GM12878 (cell line): ENCODE measurements at regions not wholly inside any gene's neighbourhood (a gene's known extent, or its start where the extent isn't known, plus 50 kb on each side); places are given as distances from the start of the nearest gene placed in this dataset.

ENCODE experiments used
- CTCF ChIP-seq, 3 experiments: IDR thresholded peaks in 2 of 3; conservative IDR thresholded peaks in 1 of 3; 2 replicates each; pipeline ENCODE4 v1.5.1; 2011; ENCODE audit warnings: low read depth in 3 of 3, low read length in 3 of 3, mild to moderate bottlenecking in 3 of 3, control low read depth in 2 of 3, moderate library complexity in 2 of 3, inconsistent platforms in 1 of 3, mixed read lengths in 1 of 3; ENCODE audit not compliant: control insufficient read depth in 2 of 3, insufficient read depth in 1 of 3; ENCODE audit errors: extremely low read depth in 1 of 3
- ESRRA ChIP-seq: IDR thresholded peaks from 2 replicates; pipeline ENCODE4 v1.6.1; 2012; ENCODE audit warnings: mild to moderate bottlenecking, low read length, improper control_type of control experiment
- FOXM1 ChIP-seq: IDR thresholded peaks from 2 replicates; pipeline ENCODE4 v1.6.1; 2012; ENCODE audit warnings: low read depth, mild to moderate bottlenecking, inconsistent platforms, low read length, moderate library complexity
- MAX ChIP-seq: IDR thresholded peaks from 2 replicates; pipeline ENCODE4 v1.6.1; 2012; ENCODE audit warnings: low read depth, low read length, improper control_type of control experiment
- POLR2A ChIP-seq: IDR thresholded peaks from 2 replicates; pipeline ENCODE4 v1.6.1; 2011; ENCODE audit warnings: low read depth, mild to moderate bottlenecking, low read length
- REST ChIP-seq: IDR thresholded peaks from 2 replicates; pipeline ENCODE4 v1.6.1; 2012; ENCODE audit warnings: mild to moderate bottlenecking, low read depth, low read length
- RFX5 ChIP-seq: IDR thresholded peaks from 2 replicates; pipeline ENCODE4 v1.6.1; 2011; ENCODE audit warnings: low read depth, low read length, improper control_type of control experiment
- ZNF24 ChIP-seq: fragments of 450-650 bp; IDR thresholded peaks from 2 replicates; pipeline ENCODE4 v1.6.1; 2017; ENCODE audit warnings: antibody characterized with exemption, mild to moderate bottlenecking
- ZZZ3 ChIP-seq: IDR thresholded peaks from 2 replicates; pipeline ENCODE4 v1.6.1; 2011; ENCODE audit warnings: low read depth; ENCODE audit not compliant: control insufficient read depth, insufficient read length

GRCh38 chr3:80051602-80051962 is 283.8 kb upstream of the ROBO1 start:
- TF ChIP-seq RFX5 (no peak), FOXM1 (no peak), CTCF (IDR thresholded peaks at IDR 0.05 in 2 of 3, conservative IDR thresholded peaks at IDR 0.05 in 1 of 3; ENCODE audit: control insufficient read depth in 2 of 3, extremely low read depth in 1 of 3, insufficient read depth in 1 of 3, low read depth in 3 of 3, low read length in 3 of 3) (no peak), ZZZ3 (no peak), REST (no peak), POLR2A (no peak), MAX (no peak), ESRRA (no peak), ZNF24 (no peak)
